GM21786 (cell line): ENCODE measurements at regions not wholly inside any gene's neighbourhood (a gene's known extent, or its start where the extent isn't known, plus 50 kb on each side); places are given as distances from the start of the nearest gene placed in this dataset.

Experiments
- ATAC-seq: cut with Tn5 transposase; IDR thresholded peaks from one replicate; pipeline ENCODE4 v1.9.1; 2021; ENCODE audit not compliant: unreplicated experiment

DNA sequence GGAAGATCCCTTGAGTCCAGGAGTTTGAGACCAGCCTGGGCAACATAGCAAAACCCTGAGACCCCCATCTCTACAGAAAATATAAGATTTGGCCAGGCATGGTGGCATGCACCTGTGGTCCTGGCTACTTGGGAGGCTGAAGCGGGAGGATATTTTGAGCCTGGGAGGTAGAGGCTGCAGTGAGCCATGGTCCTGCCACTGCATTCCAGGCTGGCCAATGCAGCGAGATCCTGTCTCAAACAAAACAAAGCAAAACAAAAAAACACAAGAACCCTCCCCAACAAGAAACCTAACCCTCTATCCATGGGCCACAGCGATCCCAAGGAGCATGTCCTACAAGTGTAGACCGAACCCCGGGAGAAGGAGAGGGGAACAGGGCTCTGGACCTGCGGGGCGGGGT is 133.3 kb downstream of the MGAT5B start:
- no peak for ATAC-seq

DNA sequence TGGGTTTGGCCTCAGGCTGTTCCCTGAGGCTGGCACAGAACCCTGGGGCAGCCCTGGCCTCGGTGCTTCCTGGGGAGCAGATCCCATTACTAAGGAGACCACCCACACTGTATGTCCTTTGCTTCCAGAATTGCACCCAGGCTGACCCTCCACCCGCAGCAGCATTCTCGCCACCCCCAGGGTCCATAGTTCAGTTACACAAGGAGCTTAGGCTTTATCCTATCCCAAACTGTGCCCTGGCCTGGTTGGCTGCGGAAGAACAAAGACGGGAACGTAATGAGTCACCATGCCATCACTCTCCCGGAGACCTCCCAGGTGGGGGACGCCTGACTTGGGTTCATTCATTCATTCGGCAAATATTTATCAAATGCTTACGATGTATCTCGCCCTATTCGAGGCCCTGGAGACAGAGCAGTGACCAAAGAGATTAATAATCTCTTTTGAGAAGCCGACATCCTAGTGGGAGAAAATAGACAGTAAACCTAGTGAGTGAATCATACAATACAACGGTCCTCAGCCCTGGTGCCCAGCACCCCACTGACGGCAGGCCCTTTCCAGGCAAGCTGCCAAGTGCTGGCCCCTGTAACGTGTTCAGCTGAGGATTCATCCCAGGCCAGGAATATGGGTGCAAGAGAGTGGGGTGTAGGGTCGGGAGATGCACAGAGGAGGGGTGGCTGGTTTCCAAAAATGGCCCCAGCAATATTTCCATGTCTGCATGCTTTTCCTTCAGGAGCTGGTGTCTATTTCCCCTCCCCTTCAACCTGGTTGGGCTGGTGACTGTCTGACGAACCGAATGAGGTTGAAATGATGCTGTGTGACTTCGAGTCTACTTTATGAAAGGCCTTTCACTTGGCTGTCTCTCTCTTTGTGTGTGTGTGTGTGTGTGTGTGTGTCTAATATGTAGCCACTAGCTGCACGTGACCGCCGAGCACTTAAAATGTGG is 134.2 kb downstream of the MGAT5B start:
- ATAC-seq, result no peak

DNA sequence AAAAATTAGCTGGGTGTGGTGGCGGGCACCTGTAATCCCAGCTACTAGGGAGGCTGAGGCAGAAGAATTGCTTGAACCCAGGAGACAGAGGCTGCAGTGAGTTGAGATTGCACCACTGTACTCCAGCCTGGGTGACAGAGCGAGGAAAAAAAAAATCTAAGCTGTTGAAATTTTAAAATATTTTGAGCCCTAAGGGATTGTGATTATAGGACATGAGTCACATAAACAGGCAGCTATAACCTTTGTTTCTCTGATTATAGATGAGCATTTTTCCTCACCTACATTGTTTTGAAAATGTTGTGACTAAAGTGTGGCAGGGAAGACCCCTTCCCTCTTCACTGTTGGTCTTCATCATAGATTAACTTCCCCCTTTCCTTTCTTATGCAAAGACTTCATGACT is 135.5 kb downstream of the MGAT5B start:
- ATAC-seq, result no peak

DNA sequence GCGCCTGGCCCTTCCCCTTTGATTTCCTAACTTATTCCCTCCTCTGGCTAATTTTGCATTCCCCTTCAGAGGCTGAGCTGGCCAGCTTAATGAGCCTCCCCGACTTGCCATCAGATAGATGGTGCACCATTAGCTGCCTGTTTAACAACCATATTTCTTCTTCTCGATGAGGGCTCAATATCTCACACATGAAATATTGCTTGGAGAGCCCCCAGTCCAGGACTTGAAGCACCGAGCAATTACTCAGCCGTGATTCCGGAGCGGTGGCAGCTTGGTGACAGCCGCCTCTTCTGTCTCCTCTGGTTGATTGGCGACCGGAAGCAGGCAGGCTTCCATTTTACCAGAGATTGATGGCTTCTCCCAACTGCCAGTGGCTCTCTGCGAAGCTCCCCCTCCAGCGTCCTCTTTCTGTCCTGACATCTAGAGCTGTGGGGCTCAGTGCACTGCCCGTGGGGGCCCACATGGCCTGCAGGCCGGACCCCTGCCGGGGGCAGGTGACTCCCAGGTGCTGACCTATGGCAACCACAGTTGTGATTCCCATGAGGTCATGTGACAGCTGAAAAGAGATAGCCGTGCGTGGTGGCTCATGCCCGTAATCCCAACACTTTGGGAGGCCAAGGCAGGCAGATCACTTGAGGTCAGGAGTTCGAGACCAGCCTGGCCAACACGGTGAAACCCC is 133.7 kb upstream of the SEC14L1 start:
- no peak for ATAC-seq

DNA sequence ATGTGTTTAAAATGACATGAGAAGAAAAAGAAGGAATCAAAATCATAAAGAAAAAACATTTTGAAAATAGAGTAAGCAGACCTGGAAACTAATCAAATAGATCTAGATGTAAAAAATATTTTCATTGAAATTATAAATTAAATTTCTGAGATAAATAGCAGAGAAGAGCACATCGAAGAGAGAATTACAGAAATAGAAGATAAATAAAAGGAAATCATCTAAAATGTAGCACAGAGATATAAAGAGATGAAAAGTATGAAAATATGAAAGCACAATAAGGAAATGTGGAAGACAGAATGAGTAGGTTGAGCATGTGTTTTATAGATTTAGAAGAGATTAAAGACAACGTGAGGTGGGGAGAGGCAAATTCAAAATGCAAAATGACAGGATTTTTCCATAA is 130.9 kb upstream of the SEC14L1 start:
- no peak for ATAC-seq

DNA sequence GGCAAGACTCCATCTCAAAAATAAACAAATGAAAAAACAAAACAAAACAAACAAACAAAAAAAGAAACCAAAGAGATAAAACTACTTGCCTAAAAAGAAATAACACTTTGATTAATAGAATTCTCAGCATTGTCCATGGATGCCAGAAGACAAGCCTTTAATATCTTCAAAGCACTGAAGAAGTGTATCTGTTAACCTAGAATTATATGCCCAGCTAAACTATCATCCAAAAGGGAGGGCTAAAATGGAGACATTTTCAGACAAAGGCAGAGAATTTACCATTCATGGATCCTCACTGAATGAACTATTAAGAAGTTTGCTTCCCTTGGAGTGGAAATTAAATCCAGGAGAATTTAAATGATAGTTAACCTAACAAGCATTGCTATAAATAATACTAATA is 130.1 kb upstream of the SEC14L1 start:
- no peak for ATAC-seq

DNA sequence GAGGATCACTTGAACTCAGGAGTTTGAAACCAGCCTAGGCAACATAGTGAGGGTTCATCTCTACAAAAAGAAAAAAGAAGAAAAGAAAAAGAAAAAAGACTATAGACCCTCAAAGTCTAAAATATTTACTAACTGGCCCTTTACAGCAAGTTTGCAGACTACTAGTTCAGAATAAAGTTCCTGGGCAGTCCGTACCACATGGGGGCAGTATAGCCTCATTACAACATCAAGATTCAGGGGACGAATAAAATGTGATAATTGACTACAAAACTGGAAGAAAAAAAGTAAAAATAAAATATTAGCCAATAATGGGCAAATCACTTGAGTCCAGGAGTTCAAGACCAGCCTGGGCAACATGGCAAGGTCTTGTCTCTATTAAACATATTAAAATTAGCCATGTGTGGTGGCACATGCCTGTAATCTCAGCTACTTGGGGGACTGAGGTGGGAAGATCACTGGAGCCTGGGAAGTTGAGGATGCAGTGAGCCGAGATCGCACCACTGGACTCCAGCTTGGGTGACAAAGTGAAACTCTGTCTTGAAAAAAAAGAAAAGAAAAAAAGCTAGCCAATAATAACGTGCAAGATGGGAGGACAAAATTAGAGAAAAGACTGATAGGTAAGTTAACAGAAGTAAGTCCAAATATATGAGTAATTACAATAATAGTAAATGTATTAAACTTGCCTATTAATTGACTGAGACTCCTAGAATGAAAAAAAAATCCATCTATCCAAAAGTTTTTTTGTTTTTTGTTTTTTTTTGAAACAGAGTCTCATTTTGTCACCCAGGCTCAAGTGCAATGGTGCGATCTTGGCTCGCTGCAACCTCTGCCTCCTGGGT is 129.4 kb upstream of the SEC14L1 start:
- no peak for ATAC-seq

DNA sequence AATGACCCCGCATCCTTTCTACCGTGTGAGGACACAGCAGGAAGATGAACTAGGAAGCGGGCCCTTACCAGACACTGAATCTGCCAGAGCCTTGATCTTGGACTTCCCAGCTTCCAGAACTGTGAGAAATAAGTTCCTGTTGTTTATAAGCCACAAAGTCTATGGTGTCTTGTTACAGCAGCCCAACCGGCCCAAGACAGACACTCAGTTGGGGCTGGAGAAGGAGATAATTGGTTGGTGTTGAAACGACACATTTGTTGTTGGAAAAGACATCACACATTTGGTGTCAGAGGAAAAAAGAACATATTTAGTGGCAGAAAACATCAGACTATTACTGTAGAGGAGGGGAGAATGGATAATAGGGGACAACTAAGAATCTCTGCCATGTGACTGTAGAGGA is 122.3 kb upstream of the SEC14L1 start:
- no peak for ATAC-seq

DNA sequence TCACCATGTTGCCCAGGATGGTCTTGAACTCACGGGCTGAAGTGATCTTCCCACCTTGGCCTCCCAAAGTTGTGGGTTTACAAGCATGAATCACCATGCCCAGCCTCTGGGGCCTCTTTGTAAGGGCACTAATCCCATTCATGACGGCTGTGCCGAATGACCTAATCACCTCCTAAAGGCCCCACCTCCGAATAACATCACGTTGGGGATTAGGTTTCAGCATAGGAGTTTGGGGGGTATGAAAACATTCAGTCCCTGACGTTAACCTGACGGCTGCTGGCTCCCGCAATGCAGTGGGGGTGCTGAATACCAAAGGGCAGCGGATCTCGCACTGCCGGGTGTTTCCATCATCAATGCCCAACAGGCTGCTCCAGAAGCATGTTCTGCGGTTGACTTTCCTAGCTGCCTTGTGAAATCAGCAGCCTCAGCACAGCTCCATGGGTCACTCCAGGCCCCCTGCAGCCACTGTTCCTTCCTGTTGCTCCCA is 120.8 kb upstream of the SEC14L1 start:
- no peak for ATAC-seq

DNA sequence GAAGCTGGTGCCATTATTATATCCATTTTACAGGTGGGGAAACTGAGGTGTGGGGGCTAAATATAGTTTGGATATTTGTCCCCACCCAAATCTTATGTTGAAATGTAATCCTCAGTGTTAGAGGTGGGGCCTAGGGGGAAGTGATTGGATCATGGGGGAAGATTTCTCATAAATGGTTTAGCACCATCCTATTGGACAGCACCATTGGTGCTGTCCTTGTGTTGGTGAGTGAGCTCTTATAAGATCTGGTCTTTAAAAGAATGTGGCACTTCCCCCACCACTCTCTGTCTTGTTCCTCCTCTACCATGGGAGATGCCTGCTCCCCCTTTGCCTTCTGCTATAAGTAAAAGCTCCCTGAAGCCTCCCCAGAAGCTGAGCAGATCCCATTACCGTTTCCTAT is 119.8 kb upstream of the SEC14L1 start:
- no peak for ATAC-seq

DNA sequence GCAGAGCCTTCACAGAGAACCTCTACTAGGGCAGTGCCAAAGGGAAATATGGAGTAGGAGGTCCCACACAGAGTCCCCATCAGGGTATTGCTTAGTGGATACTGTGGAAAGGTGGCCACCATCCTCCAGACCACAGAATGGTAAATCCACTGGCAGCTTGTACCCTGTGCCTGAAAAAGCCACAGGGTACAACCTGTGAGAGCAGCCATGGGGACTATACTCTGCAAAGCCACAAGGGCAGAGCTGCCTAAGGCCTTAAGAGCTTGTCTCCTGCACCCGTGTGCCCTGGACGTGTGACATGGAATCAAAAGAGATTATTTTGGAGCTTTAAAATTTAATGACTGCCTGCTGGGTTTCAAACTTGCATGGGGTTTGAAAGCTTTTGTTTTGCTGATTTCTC is 118.0 kb upstream of the SEC14L1 start:
- ATAC-seq, result no peak

DNA sequence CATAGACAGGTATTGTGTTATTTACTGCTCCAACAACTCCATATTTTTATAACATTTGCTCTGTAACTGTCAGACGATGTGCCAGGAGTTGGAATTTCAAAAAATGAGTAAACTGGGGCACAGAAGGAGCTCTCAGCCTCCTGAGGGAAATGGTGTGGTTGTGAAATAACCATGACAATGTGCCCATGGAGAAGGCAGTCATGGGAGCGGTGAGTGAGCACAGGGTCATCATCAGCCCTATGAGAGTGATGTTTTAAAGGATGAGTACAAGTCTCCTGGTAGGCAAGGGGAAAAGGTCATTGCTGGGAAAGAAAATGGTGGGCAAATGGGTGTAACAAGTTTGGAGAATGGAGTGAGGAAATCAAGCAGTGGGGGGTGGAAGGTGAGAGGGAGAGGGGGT is 115.0 kb upstream of the SEC14L1 start:
- ATAC-seq, result no peak

DNA sequence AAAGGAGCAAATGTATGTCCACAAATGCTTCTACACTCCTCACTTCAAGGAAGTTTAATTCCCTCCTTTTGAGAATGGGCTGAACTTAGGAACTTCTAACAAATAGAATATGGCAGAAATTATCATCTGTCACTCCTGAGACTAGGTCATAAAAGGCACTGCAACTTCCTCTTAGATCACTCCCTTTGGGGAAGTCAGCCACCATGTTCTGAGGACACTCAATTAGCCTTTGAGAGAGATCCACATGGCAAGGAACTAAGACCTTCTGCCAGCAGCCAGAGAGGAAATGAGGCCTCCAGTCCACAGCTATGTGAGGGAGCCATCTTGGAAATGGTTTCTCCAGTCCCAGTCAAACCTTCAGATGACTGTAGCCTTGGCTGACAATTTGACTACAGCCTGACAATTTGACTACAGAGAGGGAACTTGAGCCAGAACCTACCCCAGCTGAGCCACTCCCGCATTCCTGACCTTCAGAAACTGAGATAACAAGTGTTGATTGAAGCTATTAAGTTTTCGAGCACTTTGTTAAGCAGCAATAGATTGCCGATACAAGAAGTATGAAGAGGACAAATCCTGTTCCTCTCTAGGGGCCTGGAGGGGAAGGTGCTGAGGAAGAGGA is 113.4 kb upstream of the SEC14L1 start:
- ATAC-seq, result no peak

DNA sequence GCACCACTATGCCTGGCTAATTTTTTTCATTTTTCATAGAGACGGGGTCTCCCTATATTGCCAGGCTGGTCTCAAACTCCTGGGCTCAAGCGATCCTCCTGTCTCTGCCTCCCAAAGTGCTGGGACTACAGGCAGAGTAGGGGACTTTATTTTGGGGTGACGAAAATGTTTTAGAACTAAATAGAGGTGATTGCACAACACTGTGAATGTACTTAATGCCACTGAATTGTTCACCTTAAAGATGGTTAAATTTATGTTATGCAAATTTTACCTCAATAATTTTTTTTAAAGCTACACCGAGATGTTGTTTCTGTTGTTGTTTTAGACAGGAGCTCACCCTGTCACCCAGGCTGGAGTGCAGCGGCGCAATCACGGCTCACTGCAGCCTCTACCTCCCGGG is 111.9 kb upstream of the SEC14L1 start:
- ATAC-seq, result no peak

DNA sequence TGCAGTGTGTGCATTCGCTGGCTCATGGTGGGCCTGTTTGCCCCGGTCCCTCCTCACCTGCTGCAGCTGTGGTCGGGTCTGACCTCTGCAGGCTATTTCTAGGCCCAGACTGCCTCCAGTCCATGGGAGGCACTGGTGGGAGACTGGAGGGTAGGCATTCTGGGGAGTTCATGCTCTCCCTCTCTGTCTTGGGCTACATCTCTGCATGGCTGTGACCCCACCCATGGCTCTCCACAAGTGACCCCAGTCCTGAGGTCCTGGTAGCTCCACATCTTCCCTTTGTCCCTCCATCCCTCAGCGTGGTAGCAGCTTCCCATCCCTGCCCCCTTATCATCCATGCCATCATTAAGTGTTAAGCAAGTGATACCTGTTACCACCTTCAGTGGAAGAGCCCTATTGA is 107.8 kb upstream of the SEC14L1 start:
- no peak for ATAC-seq

DNA sequence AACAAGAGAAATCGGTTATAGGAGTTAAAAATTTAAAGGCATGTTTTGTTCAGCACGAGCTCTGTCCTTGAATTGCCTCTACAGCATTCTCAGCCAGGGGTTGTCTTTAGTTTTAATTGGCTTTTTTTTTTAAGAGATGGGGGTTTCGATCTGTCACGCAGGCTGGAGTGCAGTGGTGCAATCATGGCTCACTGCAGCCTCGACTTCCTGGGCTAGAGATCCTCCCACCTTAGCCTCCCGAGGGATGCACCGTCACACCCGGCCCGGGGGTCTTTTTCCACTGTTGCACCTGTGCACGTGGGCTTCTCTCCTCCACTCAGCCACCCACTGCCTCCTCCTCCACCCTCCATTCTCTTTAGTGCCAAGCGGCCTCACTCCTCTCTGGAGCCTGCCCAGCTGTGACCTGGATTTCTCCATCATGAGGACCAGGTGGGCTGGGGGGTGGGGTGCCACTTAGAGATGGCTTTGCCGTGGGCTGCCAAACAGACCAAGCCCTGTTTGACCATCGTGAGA is 106.8 kb upstream of the SEC14L1 start:
- no peak for ATAC-seq

DNA sequence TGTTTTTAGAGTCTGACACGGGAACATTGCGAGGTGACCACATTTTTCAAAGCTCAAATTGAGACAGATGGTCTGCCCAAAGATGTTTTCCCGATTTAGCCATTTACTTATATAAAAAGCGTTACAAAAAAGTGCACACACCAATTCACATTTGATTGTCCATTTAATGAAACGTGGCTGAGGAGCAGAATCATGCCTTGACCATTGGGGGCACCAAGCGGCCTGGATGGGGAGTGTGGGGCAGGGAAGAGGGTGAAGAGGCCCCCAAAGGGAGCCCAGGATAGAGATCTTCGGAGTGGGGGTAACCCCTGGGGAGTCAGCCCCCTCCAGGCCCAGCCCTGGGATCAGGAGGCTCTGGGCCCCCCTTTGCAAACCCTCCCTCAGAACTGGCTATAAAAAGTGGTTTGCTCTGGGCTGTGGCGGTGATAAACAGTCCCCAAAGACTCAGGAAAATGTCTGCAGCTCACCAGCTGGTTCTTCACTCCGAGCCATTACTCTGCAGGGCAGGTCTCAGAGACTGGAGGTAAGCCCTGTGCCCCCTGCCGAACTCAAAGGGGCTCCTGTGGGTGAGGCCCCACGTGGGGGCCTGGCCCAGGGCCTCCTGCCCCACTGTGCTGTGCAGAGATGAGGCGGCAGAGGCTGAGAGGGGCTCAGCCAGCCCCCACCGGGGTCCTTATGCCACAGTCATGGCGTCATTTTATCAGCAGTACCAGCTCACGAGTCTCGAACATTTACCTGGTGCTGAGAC is 105.9 kb upstream of the SEC14L1 start:
- no peak for ATAC-seq

DNA sequence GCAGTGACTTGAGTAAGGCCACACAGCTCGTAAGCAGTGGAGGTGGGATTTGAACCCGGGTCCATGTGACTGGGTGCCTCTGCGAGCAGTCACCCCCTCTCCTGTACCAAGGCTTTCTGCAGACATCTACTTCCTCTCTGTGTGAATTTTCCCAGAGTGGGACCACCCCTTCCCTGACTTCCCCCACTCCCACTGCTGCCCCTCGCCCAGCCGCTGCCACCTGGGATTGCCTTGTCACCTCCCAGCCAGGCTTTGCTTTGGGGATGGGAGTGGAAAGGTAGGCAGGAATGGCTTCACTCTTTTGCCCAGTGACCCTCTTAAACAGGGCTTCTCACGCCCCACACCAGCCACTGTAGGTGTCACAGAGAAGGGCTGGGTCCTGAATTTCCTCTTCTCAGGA is 105.2 kb upstream of the SEC14L1 start:
- ATAC-seq, result no peak

DNA sequence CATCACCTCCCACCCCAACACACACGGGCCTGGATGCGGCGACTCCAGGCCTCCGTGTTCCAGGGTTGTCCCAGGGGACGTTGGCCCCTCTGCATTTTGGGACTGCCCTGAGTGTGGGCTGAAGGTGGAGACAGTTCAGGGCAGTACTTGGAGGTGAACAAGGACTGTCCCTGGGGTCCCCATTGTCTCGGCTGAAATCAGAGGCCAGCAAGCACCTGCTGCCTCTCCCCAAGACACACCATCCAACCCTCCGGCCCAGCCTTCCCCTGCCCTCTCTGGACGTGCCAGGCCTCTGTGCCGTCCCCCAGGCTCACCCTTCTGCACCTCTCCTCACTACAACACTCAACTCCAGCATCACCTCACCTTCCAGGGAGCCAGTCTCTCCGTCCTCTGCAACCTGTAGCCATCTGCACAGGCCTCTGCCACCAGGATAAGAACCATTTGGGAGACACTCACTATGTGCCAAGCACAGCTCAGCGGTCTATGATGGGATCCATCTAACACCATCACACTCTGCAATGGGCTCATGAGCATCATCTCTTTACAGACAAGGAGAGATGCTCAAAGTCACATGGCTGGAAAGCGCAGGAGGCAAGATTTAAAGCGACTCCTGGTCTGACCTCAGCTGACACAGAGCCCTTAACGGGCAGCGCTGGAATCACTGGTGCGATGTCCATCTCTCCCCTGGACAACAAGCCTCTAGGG is 104.5 kb upstream of the SEC14L1 start:
- no peak for ATAC-seq
